MM.1S (cell line): ENCODE measurements at regions not wholly inside any gene's neighbourhood (a gene's known extent, or its start where the extent isn't known, plus 50 kb on each side); places are given as distances from the start of the nearest gene placed in this dataset.

Experiments used
- CTCF ChIP-seq: fragments of 300-600 bp; sonication (generic); IDR thresholded peaks from 2 replicates; pipeline ENCODE4 v1.5.1; 2016; ENCODE audit warnings: antibody characterized with exemption, low read length, mixed read lengths
- EZH2 ChIP-seq: fragments of 300-600 bp; sonication (generic); optimal IDR thresholded peaks from 2 replicates; pipeline ENCODE3; 2017; ENCODE audit warnings: low read depth, mild to moderate bottlenecking, antibody characterized with exemption, low read length, mixed read lengths
- EZH2phosphoT487 ChIP-seq: fragments of 300-600 bp; sonication (generic); IDR thresholded peaks from 2 replicates; pipeline ENCODE4 v1.6.1; 2018; ENCODE audit warnings: antibody characterized with exemption, low read length

- peak; percentile 48 for TF ChIP-seq CTCF
- no peak for TF ChIP-seq EZH2
- no peak for TF ChIP-seq EZH2phosphoT487
These were observed 193.6 kb upstream of the BANK1 start for GRCh38 chr4:101596781-101597552.
